Kidney epithelial cell (primary cell): ENCODE measurements at regions not wholly inside any gene's neighbourhood (a gene's known extent, or its start where the extent isn't known, plus 50 kb on each side); places are given as distances from the start of the nearest gene placed in this dataset.

Experiments
- DNase-seq: peaks from one replicate; pipeline ENCODE4 v3.0.0-alpha.2; 2010; ENCODE audit warnings: low read depth
- H3K27me3 ChIP-seq: 2 replicates; pipeline ENCODE4 v1.6.0; 2011; ENCODE audit warnings: low read length; ENCODE audit not compliant: control insufficient read depth, insufficient read depth
- H3K36me3 ChIP-seq: 2 replicates; pipeline ENCODE4 v1.5.1; 2011; ENCODE audit warnings: low read length; ENCODE audit not compliant: control insufficient read depth, insufficient read depth
- H3K4me3 ChIP-seq: 2 replicates; pipeline ENCODE4 v1.5.1; 2011; ENCODE audit warnings: low read depth, mild to moderate bottlenecking, control low read depth, low read length
- CTCF ChIP-seq: IDR thresholded peaks from 2 replicates; pipeline ENCODE4 v1.5.1; 2011; ENCODE audit warnings: mild to moderate bottlenecking, moderate library complexity, low read length, control low read depth, inconsistent platforms; ENCODE audit not compliant: insufficient read depth, poor library complexity, severe bottlenecking

- no peak for TF ChIP-seq CTCF
- Histone ChIP-seq H3K27me3 (no peaks in the 10 kb centered on the region), H3K36me3 (no peaks in the 10 kb centered on the region), H3K4me3 (no peak overlapping the region)
- no peak for DNase-seq
Observed at GRCh38 chr10:1893941-1894340, 156.6 kb upstream of the ADARB2 start.

- H3K4me3 ChIP-seq: no peak overlapping the region
- DNase-seq: no peak
- H3K27me3 ChIP-seq: no peaks in the 10 kb centered on the region
- no peak for TF ChIP-seq CTCF
- no peaks in the 10 kb centered on the region for H3K36me3 ChIP-seq
Observed at GRCh38 chr10:1886039-1886438, 148.7 kb upstream of the ADARB2 start.

GRCh38 chr10:1882728-1883127, 145.4 kb upstream of the ADARB2 start:
- no peak for DNase-seq
- no peak for TF ChIP-seq CTCF
- Histone ChIP-seq H3K27me3 (no peaks in the 10 kb centered on the region), H3K36me3 (no peaks in the 10 kb centered on the region), H3K4me3 (no peak overlapping the region)

GRCh38 chr10:1882180-1882579, 144.9 kb upstream of the ADARB2 start:
- Histone ChIP-seq H3K27me3 (no peaks in the 10 kb centered on the region), H3K36me3 (no peaks in the 10 kb centered on the region), H3K4me3 (no peak overlapping the region)
- no peak for TF ChIP-seq CTCF
- no peak for DNase-seq

- DNase-seq: no peak
- no peak overlapping the region for H3K4me3 ChIP-seq
- TF ChIP-seq CTCF: no peak
- H3K36me3 ChIP-seq: no peaks in the 10 kb centered on the region
- no peaks in the 10 kb centered on the region for H3K27me3 ChIP-seq
Observed at GRCh38 chr10:1881636-1882035, 144.3 kb upstream of the ADARB2 start.

- TF ChIP-seq CTCF: no peak
- no peak for DNase-seq
Observed at GRCh38 chr10:1874533-1874932, 137.2 kb upstream of the ADARB2 start.

More at GRCh38 chr10:1874533-1874932, 137.2 kb upstream of the ADARB2 start:
- H3K4me3 ChIP-seq: no peak overlapping the region
- H3K27me3 ChIP-seq: no peaks in the 10 kb centered on the region
- no peaks in the 10 kb centered on the region for H3K36me3 ChIP-seq
